Dermis blood vessel endothelial cell (primary cell): ENCODE measurements at regions not wholly inside any gene's neighbourhood (a gene's known extent, or its start where the extent isn't known, plus 50 kb on each side); places are given as distances from the start of the nearest gene placed in this dataset.

ENCODE experiments used
- DNase-seq: peaks from one replicate; pipeline ENCODE4 v3.0.0; 2010

- no peak for DNase-seq
These were observed 549.0 kb downstream of the ZNF804A start for GRCh38 chr2:185147361-185147760.

- DNase-seq, result no peak
These were observed 553.9 kb downstream of the ZNF804A start for GRCh38 chr2:185152186-185152585.

- no peak for DNase-seq
These were observed 563.4 kb downstream of the ZNF804A start for GRCh38 chr2:185161701-185162100.

- no peak for DNase-seq
These were observed 564.3 kb upstream of the FSIP2 start for GRCh38 chr2:185174353-185174752.

GRCh38 chr2:185179743-185180142 lies 558.9 kb upstream of the FSIP2 start:
- no peak for DNase-seq

- no peak for DNase-seq
These were observed 556.7 kb upstream of the FSIP2 start for GRCh38 chr2:185181901-185182300.

- no peak for DNase-seq
These were observed 553.6 kb upstream of the FSIP2 start for GRCh38 chr2:185185044-185185443.

- no peak for DNase-seq
These were observed 551.2 kb upstream of the FSIP2 start for GRCh38 chr2:185187421-185187820.

GRCh38 chr2:185188656-185189055 lies 549.9 kb upstream of the FSIP2 start:
- no peak for DNase-seq

- DNase-seq, result no peak
These were observed 537.5 kb upstream of the FSIP2 start for GRCh38 chr2:185201063-185201462.

GRCh38 chr2:185202381-185202780 lies 536.2 kb upstream of the FSIP2 start:
- DNase-seq, result no peak

- no peak for DNase-seq
These were observed 535.6 kb upstream of the FSIP2 start for GRCh38 chr2:185202945-185203528.

- no peak for DNase-seq
These were observed 530.3 kb upstream of the FSIP2 start for GRCh38 chr2:185208261-185208660.

GRCh38 chr2:185215497-185215896 lies 523.1 kb upstream of the FSIP2 start:
- DNase-seq, result no peak

- DNase-seq, result no peak
These were observed 518.6 kb upstream of the FSIP2 start for GRCh38 chr2:185219981-185220380.

GRCh38 chr2:185222311-185222710 lies 516.3 kb upstream of the FSIP2 start:
- DNase-seq, result no peak

GRCh38 chr2:185227391-185227790 lies 511.2 kb upstream of the FSIP2 start:
- no peak for DNase-seq

- DNase-seq, result no peak
These were observed 499.1 kb upstream of the FSIP2 start for GRCh38 chr2:185239491-185239890.

- DNase-seq, result no peak
These were observed 497.8 kb upstream of the FSIP2 start for GRCh38 chr2:185240796-185241195.

GRCh38 chr2:185241556-185241955 lies 497.0 kb upstream of the FSIP2 start:
- DNase-seq, result no peak

- no peak for DNase-seq
These were observed 496.1 kb upstream of the FSIP2 start for GRCh38 chr2:185242462-185242861.

GRCh38 chr2:185245216-185245615 lies 493.4 kb upstream of the FSIP2 start:
- DNase-seq, result no peak

GRCh38 chr2:185245806-185246205 lies 492.8 kb upstream of the FSIP2 start:
- DNase-seq, result no peak

- no peak for DNase-seq
These were observed 491.9 kb upstream of the FSIP2 start for GRCh38 chr2:185246717-185247116.

GRCh38 chr2:185255566-185255965 lies 483.0 kb upstream of the FSIP2 start:
- DNase-seq, result no peak
